HL-60 (cell line): ENCODE measurements at regions not wholly inside any gene's neighbourhood (a gene's known extent, or its start where the extent isn't known, plus 50 kb on each side); places are given as distances from the start of the nearest gene placed in this dataset.

ENCODE experiments used
- GABPA ChIP-seq: IDR thresholded peaks from 2 replicates; pipeline ENCODE4 v1.6.1; 2012; ENCODE audit warnings: low read depth
- POLR2AphosphoS5 ChIP-seq: IDR thresholded peaks from 2 replicates; pipeline ENCODE4 v1.6.1; 2012; ENCODE audit warnings: low read depth
- REST ChIP-seq: IDR thresholded peaks from 2 replicates; pipeline ENCODE4 v1.6.1; 2012; ENCODE audit warnings: low read depth; ENCODE audit not compliant: insufficient replicate concordance
- TF ChIP-seq, protein P1 (sequence below): IDR thresholded peaks from one replicate; pipeline ENCODE4 v1.5.1; 2011; ENCODE audit warnings: low read length, control low read depth, inconsistent platforms; ENCODE audit not compliant: insufficient read depth

GRCh38 chr2:5764041-5764440 is 71.9 kb downstream of the SOX11 start:
- TF ChIP-seq REST = no peak
- TF ChIP-seq, protein P1, sequence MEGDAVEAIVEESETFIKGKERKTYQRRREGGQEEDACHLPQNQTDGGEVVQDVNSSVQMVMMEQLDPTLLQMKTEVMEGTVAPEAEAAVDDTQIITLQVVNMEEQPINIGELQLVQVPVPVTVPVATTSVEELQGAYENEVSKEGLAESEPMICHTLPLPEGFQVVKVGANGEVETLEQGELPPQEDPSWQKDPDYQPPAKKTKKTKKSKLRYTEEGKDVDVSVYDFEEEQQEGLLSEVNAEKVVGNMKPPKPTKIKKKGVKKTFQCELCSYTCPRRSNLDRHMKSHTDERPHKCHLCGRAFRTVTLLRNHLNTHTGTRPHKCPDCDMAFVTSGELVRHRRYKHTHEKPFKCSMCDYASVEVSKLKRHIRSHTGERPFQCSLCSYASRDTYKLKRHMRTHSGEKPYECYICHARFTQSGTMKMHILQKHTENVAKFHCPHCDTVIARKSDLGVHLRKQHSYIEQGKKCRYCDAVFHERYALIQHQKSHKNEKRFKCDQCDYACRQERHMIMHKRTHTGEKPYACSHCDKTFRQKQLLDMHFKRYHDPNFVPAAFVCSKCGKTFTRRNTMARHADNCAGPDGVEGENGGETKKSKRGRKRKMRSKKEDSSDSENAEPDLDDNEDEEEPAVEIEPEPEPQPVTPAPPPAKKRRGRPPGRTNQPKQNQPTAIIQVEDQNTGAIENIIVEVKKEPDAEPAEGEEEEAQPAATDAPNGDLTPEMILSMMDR = no peak
- TF ChIP-seq POLR2AphosphoS5 = no peak
- no peak for TF ChIP-seq GABPA
